ENCODE measurements at regions not wholly inside any gene's neighbourhood (a gene's known extent, or its start where the extent isn't known, plus 50 kb on each side); places are given as distances from the start of the nearest gene placed in this dataset.

GRCh38 chr14:101075025-101075800, 171.7 kb upstream of the RTL1 start:
- Histone ChIP-seq H3K27ac (no peak overlapping the region), H3K27me3 (peaks cover 0 to 7% of the 10 kb centered on the region in 2 donors), H3K9me3 (no peaks in the 10 kb centered on the region), H3K4me3 (no peak overlapping the region), H3K4me1 (no peaks in the 10 kb centered on the region), H3K36me3 (no peaks in the 10 kb centered on the region)
- DNase-seq, result peak; percentile 12 to 34 (median 15)
- TF ChIP-seq POLR2A (IDR thresholded peaks at IDR 0.05) (no peak), CTCF (IDR thresholded peaks at IDR 0.05) (no peak)

GRCh38 chr14:101075801-101076413, 172.4 kb upstream of the RTL1 start:
- Histone ChIP-seq H3K4me1 (no peaks in the 10 kb centered on the region), H3K27ac (no peak overlapping the region), H3K36me3 (no peaks in the 10 kb centered on the region), H3K4me3 (no peak overlapping the region), H3K9me3 (no peaks in the 10 kb centered on the region), H3K27me3 (peaks cover 0 to 7% of the 10 kb centered on the region in 2 donors)
- TF ChIP-seq POLR2A (IDR thresholded peaks at IDR 0.05), result no peak
- TF ChIP-seq CTCF (IDR thresholded peaks at IDR 0.05), result no peak
- peak in 2 of 3 donors; percentile 23 to 29 for DNase-seq

- no peaks in the 10 kb centered on the region for H3K4me1 ChIP-seq
- H3K4me3 ChIP-seq, result no peak overlapping the region
- H3K36me3 ChIP-seq, result no peaks in the 10 kb centered on the region
- peak in 1 of 3 donors; percentile 6 for DNase-seq
- peaks cover 0 to 7% of the 10 kb centered on the region in 2 donors for H3K27me3 ChIP-seq
- TF ChIP-seq CTCF (IDR thresholded peaks at IDR 0.05), result no peak
- no peak overlapping the region for H3K27ac ChIP-seq
- no peaks in the 10 kb centered on the region for H3K9me3 ChIP-seq
These were observed 173.1 kb upstream of the RTL1 start for GRCh38 chr14:101076451-101077198.

- H3K27me3 ChIP-seq, result peaks cover 0 to 7% of the 10 kb centered on the region in 2 donors
- H3K4me3 ChIP-seq, result peak overlapping the region in 1 of 4 donors; percentile 10
- no peaks in the 10 kb centered on the region for H3K4me1 ChIP-seq
- no peak overlapping the region for H3K27ac ChIP-seq
- no peaks in the 10 kb centered on the region for H3K9me3 ChIP-seq
- TF ChIP-seq CTCF (IDR thresholded peaks at IDR 0.05) (no peak), POLR2A (IDR thresholded peaks at IDR 0.05) (no peak)
- peak in 2 of 3 donors; percentile 13 to 33 for DNase-seq
- no peaks in the 10 kb centered on the region for H3K36me3 ChIP-seq
These were observed 174.1 kb upstream of the RTL1 start for GRCh38 chr14:101077481-101078074.

GRCh38 chr14:101078170-101078891, 174.8 kb upstream of the RTL1 start:
- Histone ChIP-seq H3K27me3 (peaks cover 0 to 7% of the 10 kb centered on the region in 2 donors), H3K27ac (no peak overlapping the region), H3K4me3 (no peak overlapping the region), H3K9me3 (no peaks in the 10 kb centered on the region), H3K36me3 (no peaks in the 10 kb centered on the region), H3K4me1 (no peaks in the 10 kb centered on the region)
- peak in 2 of 3 donors; percentile 8 to 9 for DNase-seq
- TF ChIP-seq CTCF (IDR thresholded peaks at IDR 0.05), result no peak
- TF ChIP-seq POLR2A (IDR thresholded peaks at IDR 0.05), result no peak
